Spleen (tissue), 11 donors: ENCODE measurements at regions not wholly inside any gene's neighbourhood (a gene's known extent, or its start where the extent isn't known, plus 50 kb on each side); places are given as distances from the start of the nearest gene placed in this dataset.

ENCODE experiments used
- DNase-seq: peaks from one replicate; pipeline ENCODE4 v3.0.0-alpha.2; 2020
- H3K27ac ChIP-seq, 8 donors: fragments of 200-600 bp; sonication (generic) in 7 of 8; 1 replicate in 4 of 8; 2 replicates in 4 of 8; pipeline versions ENCODE4 v1.5.0 to v1.8.0; 2016 to 2021; ENCODE audit warnings: inconsistent platforms in 4 of 8, mild to moderate bottlenecking in 4 of 8, moderate library complexity in 1 of 8
- H3K27me3 ChIP-seq, 7 donors: fragments of 200-600 bp; sonication (generic) in 6 of 7; replicated peaks in 1 of 7; 1 replicate in 4 of 7; 2 replicates in 3 of 7; pipeline versions ENCODE4 v1.5.0 to v1.8.0; 2016 to 2021; ENCODE audit warnings: inconsistent platforms in 3 of 7, mild to moderate bottlenecking in 1 of 7
- H3K36me3 ChIP-seq, 6 donors: fragments of 200-600 bp; sonication (generic) in 5 of 6; 1 replicate in 4 of 6; 2 replicates in 2 of 6; pipeline versions ENCODE4 v1.5.0 to v1.8.0; 2016 to 2021; ENCODE audit warnings: inconsistent platforms in 2 of 6
- H3K4me1 ChIP-seq, 6 donors: fragments of 200-600 bp; sonication (generic) in 5 of 6; 1 replicate in 3 of 6; 2 replicates in 3 of 6; pipeline versions ENCODE4 v1.5.0 to v1.8.0; 2016 to 2021; ENCODE audit warnings: inconsistent platforms in 3 of 6
- H3K4me3 ChIP-seq, 8 donors: fragments of 200-600 bp; sonication (generic) in 7 of 8; 1 replicate in 4 of 8; 2 replicates in 4 of 8; pipeline versions ENCODE4 v1.5.0 to v1.8.0; 2016 to 2021; ENCODE audit warnings: inconsistent platforms in 4 of 8, mild to moderate bottlenecking in 4 of 8, moderate library complexity in 2 of 8
- H3K9me3 ChIP-seq, 8 donors: fragments of 200-600 bp; sonication (generic) in 7 of 8; 1 replicate in 4 of 8; 2 replicates in 4 of 8; pipeline versions ENCODE4 v1.5.0 to v1.8.0; 2016 to 2021; ENCODE audit warnings: inconsistent platforms in 4 of 8
- CTCF ChIP-seq, 11 experiments: fragments of 200-600 bp in 7 of 11; fragments of 450-650 bp in 4 of 11; sonication (generic) in 4 of 11; IDR thresholded peaks in 8 of 11; conservative IDR thresholded peaks in 3 of 11; 1 replicate in 7 of 11; 2 replicates in 4 of 11; pipeline versions ENCODE4 v1.4.0 to v1.8.0; 2016 to 2021; ENCODE audit warnings: antibody characterized with exemption in 11 of 11, inconsistent platforms in 4 of 11, mild to moderate bottlenecking in 1 of 11
- POLR2A ChIP-seq, 3 donors: fragments of 450-650 bp; IDR thresholded peaks; one replicate each; pipeline ENCODE4 v1.5.1; 2017; ENCODE audit warnings: antibody characterized with exemption in 3 of 3, mild to moderate bottlenecking in 1 of 3
- POLR2AphosphoS5 ChIP-seq, 3 donors: sonication (generic); formaldehyde crosslinking; IDR thresholded peaks; one replicate each; pipeline ENCODE4 v1.5.1; 2017; ENCODE audit warnings: antibody characterized with exemption in 3 of 3
- WGBS, 5 donors: extraction: QIAGEN DNeasy Blood & Tissue Kit in 3 of 5; methylation state at CpG; one replicate each; pipeline versions ENCODE4 v1.1.5 to v1.1.7; 2013 to 2018; 5-methylcytosine and 5-hydroxymethylcytosine counted together
- intact Hi-C: fragments of 100-400 bp; cut with DNase I; formaldehyde crosslinking; loops from one replicate; pipeline ENCODE4 v1.15.0; 2023; ENCODE audit warnings: low total_unique reads
- donor health status: healthy with polysubstance abuse.
- donor health status: DM: no; HTN: no; CAD: no; lungs with moderate emphysema.
- donor health status: DM: no; HTN: no; CAD: no.
- donor health status: Bipolar disorder and iron deficiency.
- donor health status: healthy.
- donor health status: DM: no; HTN: no; CAD: no.
- donor health status: DM: yes; HTN: yes; CAD: no.

GRCh38 chr18:68241881-68242280, 473.0 kb downstream of the TMX3 start:
- no peaks in the 10 kb centered on the region for H3K36me3 ChIP-seq
- no peak overlapping the region for H3K4me3 ChIP-seq
- DNase-seq, result no peak
- H3K9me3 ChIP-seq, result no peaks in the 10 kb centered on the region
- H3K4me1 ChIP-seq, result no peaks in the 10 kb centered on the region
- TF ChIP-seq POLR2A (IDR thresholded peaks at IDR 0.05) (no peak), POLR2AphosphoS5 (IDR thresholded peaks at IDR 0.05) (no peak), CTCF (IDR thresholded peaks at IDR 0.05 in 8 of 11, conservative IDR thresholded peaks at IDR 0.05 in 3 of 11) (no peak)
- intact Hi-C loops, result no loop called here
- no peaks in the 10 kb centered on the region for H3K27me3 ChIP-seq
- H3K27ac ChIP-seq, result no peak overlapping the region

GRCh38 chr18:68234676-68235075, 480.2 kb downstream of the TMX3 start:
- intact Hi-C loops, result no loop called here
- no peaks in the 10 kb centered on the region for H3K27me3 ChIP-seq
- H3K27ac ChIP-seq, result no peak overlapping the region
- 12 to 39% (median 19%) methylated on average over 2 of the region's 2 CpGs for WGBS, 5 donors
- H3K4me1 ChIP-seq, result no peaks in the 10 kb centered on the region
- no peaks in the 10 kb centered on the region for H3K36me3 ChIP-seq
- no peaks in the 10 kb centered on the region for H3K9me3 ChIP-seq
- no peak overlapping the region for H3K4me3 ChIP-seq
- DNase-seq, result no peak
- TF ChIP-seq CTCF (IDR thresholded peaks at IDR 0.05 in 8 of 11, conservative IDR thresholded peaks at IDR 0.05 in 3 of 11) (no peak), POLR2AphosphoS5 (IDR thresholded peaks at IDR 0.05) (no peak), POLR2A (IDR thresholded peaks at IDR 0.05) (no peak)

- intact Hi-C loops, result no loop called here
Observed at GRCh38 chr18:68234131-68234530, 480.8 kb downstream of the TMX3 start.

GRCh38 chr18:68233018-68233417, 481.9 kb downstream of the TMX3 start:
- DNase-seq, result no peak
- H3K36me3 ChIP-seq, result no peaks in the 10 kb centered on the region
- no peaks in the 10 kb centered on the region for H3K4me1 ChIP-seq
- H3K4me3 ChIP-seq, result no peak overlapping the region
- H3K9me3 ChIP-seq, result peaks cover 0 to 4% (median 0%) of the 10 kb centered on the region in 8 donors
- WGBS, 5 donors, result 71 to 94% (median 89%) methylated on average over 1 of the region's 1 CpG
- intact Hi-C loops, result no loop called here
- no peak overlapping the region for H3K27ac ChIP-seq
- TF ChIP-seq CTCF (IDR thresholded peaks at IDR 0.05 in 8 of 11, conservative IDR thresholded peaks at IDR 0.05 in 3 of 11) (no peak), POLR2AphosphoS5 (IDR thresholded peaks at IDR 0.05) (no peak), POLR2A (IDR thresholded peaks at IDR 0.05) (no peak)
- H3K27me3 ChIP-seq, result no peaks in the 10 kb centered on the region

More at GRCh38 chr18:68234131-68234530, 480.8 kb downstream of the TMX3 start:
- no peak for TF ChIP-seq CTCF (IDR thresholded peaks at IDR 0.05 in 8 of 11, conservative IDR thresholded peaks at IDR 0.05 in 3 of 11)
- no peak for TF ChIP-seq POLR2AphosphoS5 (IDR thresholded peaks at IDR 0.05)
- TF ChIP-seq POLR2A (IDR thresholded peaks at IDR 0.05), result no peak
- H3K4me1 ChIP-seq, result no peaks in the 10 kb centered on the region
- no peak for DNase-seq
- H3K9me3 ChIP-seq, result no peaks in the 10 kb centered on the region
- H3K27ac ChIP-seq, result no peak overlapping the region
- H3K36me3 ChIP-seq, result no peaks in the 10 kb centered on the region
- H3K4me3 ChIP-seq, result no peak overlapping the region
- WGBS, 5 donors, result 74 to 90% (median 85%) methylated on average over 1 of the region's 1 CpG
- no peaks in the 10 kb centered on the region for H3K27me3 ChIP-seq
